ENCODE measurements at regions not wholly inside any gene's neighbourhood (a gene's known extent, or its start where the extent isn't known, plus 50 kb on each side); places are given as distances from the start of the nearest gene placed in this dataset.

- no peak for TF ChIP-seq CTCF (IDR thresholded peaks at IDR 0.05)
- no peak for TF ChIP-seq POLR2A (IDR thresholded peaks at IDR 0.05)
These were observed 463.4 kb downstream of the ZNF608 start for GRCh38 chr5:124283031-124283430.

All from lower leg skin (tissue), 3 donors.